Heart left ventricle (tissue), 16 donors: ENCODE measurements at regions not wholly inside any gene's neighbourhood (a gene's known extent, or its start where the extent isn't known, plus 50 kb on each side); places are given as distances from the start of the nearest gene placed in this dataset.

Experiments
- ATAC-seq, 4 donors: fragments of 200-7000 bp; cut with Tn5 transposase; one replicate each; pipeline ENCODE4 v1.9.1; 2020 to 2022; ENCODE audit warnings: moderate library complexity in 4 of 4, mild to moderate bottlenecking in 3 of 4, moderate number of reproducible peaks in 1 of 4
- DNase-seq, 5 donors: peaks; one replicate each; pipeline ENCODE4 v3.0.0-alpha.2; 2020
- H3K27ac ChIP-seq, 12 donors: fragments of 200-600 bp; sonication (generic) in 4 of 12; one replicate each; pipeline versions ENCODE4 v1.5.0 to v1.8.0; 2016 to 2022; ENCODE audit warnings: mild to moderate bottlenecking in 2 of 12
- H3K27me3 ChIP-seq, 9 donors: fragments of 200-600 bp; sonication (generic) in 2 of 9; one replicate each; pipeline versions ENCODE4 v1.5.1 to v1.8.0; 2016 to 2022; ENCODE audit warnings: mild to moderate bottlenecking in 3 of 9
- H3K36me3 ChIP-seq, 9 donors: fragments of 200-600 bp; sonication (generic) in 2 of 9; one replicate each; pipeline versions ENCODE4 v1.5.0 to v1.8.0; 2018 to 2022; ENCODE audit warnings: mild to moderate bottlenecking in 2 of 9
- H3K4me1 ChIP-seq, 12 donors: fragments of 200-600 bp; sonication (generic) in 4 of 12; one replicate each; pipeline versions ENCODE4 v1.5.0 to v1.8.0; 2016 to 2022; ENCODE audit warnings: mild to moderate bottlenecking in 3 of 12
- H3K4me3 ChIP-seq, 12 donors: fragments of 200-600 bp; sonication (generic) in 4 of 12; one replicate each; pipeline versions ENCODE4 v1.5.0 to v1.8.0; 2017 to 2022; ENCODE audit warnings: mild to moderate bottlenecking in 9 of 12, moderate library complexity in 4 of 12
- H3K9me3 ChIP-seq, 12 donors: fragments of 200-600 bp; sonication (generic) in 4 of 12; one replicate each; pipeline versions ENCODE4 v1.5.0 to v1.8.0; 2016 to 2022; ENCODE audit warnings: mild to moderate bottlenecking in 1 of 12
- POLR2A ChIP-seq, 2 donors: fragments of 450-650 bp; IDR thresholded peaks; one replicate each; pipeline ENCODE4 v1.6.1; 2017; ENCODE audit warnings: antibody characterized with exemption in 2 of 2, mild to moderate bottlenecking in 2 of 2, moderate library complexity in 2 of 2
- WGBS, 4 donors: extraction: QIAGEN DNeasy Blood & Tissue Kit in 2 of 4; methylation state at CpG; one replicate each; pipeline versions ENCODE4 v1.1.5 to v1.1.7; 2013 to 2018; 5-methylcytosine and 5-hydroxymethylcytosine counted together
- intact Hi-C, 10 donors: fragments of 100-400 bp; cut with DNase I; formaldehyde crosslinking; loops; one replicate each; pipeline versions ENCODE4 v1.11.1 to v1.14.2; 2022
- TF ChIP-seq, protein P1 (sequence below), 12 donors: fragments of 200-600 bp; sonication (generic) in 4 of 12; IDR thresholded peaks; one replicate each; pipeline versions ENCODE4 v1.5.0 to v1.8.0; 2018 to 2022; ENCODE audit warnings: antibody characterized with exemption in 12 of 12, mild to moderate bottlenecking in 5 of 12
- donor health status: ischemic (EF 13 %, LVEDD 7.1; RV severe dilation, severe dysfunction).
- donor health status: healthy with polysubstance abuse.
- donor health status: DM: no; HTN: yes; CAD: no.
- donor health status: DM: no; HTN: no; CAD: no.
- donor health status: ischemic (EF 25% LVEDD 6.9; RV normal size, moderate dysfunction).
- donor health status: ischemic (EF 25% LVEDD 5.7; RV mildly dilated, moderate dysfunction).
- donor health status: healthy.
- donor health status: DM: yes; HTN: yes; CAD: no.
- donor health status: ischemic (EF 35%, LVEDD 5.7; RV mildly dilated, moderate dysfunction).
- donor health status: nonischemic (EF 11% LVEDD 7.7; RV severe dilation, severe dysfunction).
- donor health status: DM: yes; HTN: yes; CAD: no.
- donor health status: PGD.
- donor health status: ischemic (EF 29% LVEDD 5.4; RV normal size, mild dysfunction).
- donor health status: nonischemic (EF 23%, LVEDD 6.1; RV moderate dilation, normal function).

DNA sequence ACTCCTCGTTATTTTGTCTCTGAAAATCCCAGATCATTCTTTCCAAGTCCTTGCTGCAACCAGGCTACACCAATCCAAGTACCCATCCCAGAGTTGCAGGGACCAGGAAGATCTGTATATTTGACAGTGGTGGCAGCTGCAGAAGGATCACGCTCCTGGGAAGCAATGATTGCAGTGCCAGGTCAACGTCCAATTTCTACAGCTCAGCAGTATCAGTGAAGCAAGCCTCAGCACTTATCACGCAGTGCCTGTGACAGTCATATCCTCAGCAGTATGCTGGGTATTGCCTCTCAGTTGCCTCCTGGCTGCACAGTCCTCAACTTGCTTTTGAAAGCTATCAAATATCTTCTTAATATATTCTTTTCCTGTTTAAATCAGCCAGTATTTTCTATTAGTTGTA lies 66.7 kb downstream of the BARHL2 start:
- Histone ChIP-seq H3K27me3 (peaks cover 0 to 11% (median 0%) of the 10 kb centered on the region in 9 donors), H3K9me3 (no peaks in the 10 kb centered on the region), H3K27ac (no peak overlapping the region), H3K4me1 (no peaks in the 10 kb centered on the region), H3K4me3 (no peak overlapping the region), H3K36me3 (no peaks in the 10 kb centered on the region)
- no peak for TF ChIP-seq POLR2A (IDR thresholded peaks at IDR 0.05)
- TF ChIP-seq, protein P1, sequence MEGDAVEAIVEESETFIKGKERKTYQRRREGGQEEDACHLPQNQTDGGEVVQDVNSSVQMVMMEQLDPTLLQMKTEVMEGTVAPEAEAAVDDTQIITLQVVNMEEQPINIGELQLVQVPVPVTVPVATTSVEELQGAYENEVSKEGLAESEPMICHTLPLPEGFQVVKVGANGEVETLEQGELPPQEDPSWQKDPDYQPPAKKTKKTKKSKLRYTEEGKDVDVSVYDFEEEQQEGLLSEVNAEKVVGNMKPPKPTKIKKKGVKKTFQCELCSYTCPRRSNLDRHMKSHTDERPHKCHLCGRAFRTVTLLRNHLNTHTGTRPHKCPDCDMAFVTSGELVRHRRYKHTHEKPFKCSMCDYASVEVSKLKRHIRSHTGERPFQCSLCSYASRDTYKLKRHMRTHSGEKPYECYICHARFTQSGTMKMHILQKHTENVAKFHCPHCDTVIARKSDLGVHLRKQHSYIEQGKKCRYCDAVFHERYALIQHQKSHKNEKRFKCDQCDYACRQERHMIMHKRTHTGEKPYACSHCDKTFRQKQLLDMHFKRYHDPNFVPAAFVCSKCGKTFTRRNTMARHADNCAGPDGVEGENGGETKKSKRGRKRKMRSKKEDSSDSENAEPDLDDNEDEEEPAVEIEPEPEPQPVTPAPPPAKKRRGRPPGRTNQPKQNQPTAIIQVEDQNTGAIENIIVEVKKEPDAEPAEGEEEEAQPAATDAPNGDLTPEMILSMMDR (IDR thresholded peaks at IDR 0.05) = no peak
- no peak for ATAC-seq
- DNase-seq = no peak
- 64 to 77% (median 65%) methylated on average over 4 of the region's 4 CpGs for WGBS, 4 donors
- intact Hi-C loops = no loop called here

DNA sequence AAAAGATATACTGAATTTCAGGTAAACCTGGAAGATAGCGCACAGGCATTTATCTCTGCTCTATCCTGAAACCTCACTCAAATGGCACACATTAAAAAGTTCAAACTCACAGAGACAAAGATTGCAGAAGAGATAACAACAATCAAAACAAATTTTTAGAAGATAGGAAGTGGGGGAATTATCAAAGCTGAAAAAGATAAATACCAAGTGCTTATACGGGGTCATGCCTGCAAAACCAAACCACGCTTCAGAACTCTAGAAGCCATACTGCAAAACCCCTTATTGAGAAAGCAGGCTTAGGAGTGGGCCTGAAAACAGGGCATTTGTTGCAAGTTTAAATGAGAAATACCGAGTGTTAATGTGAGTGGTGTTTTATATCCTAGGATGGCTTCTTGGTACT lies 76.8 kb downstream of the BARHL2 start:
- H3K4me3 ChIP-seq = no peak overlapping the region
- no peaks in the 10 kb centered on the region for H3K9me3 ChIP-seq
- no peaks in the 10 kb centered on the region for H3K4me1 ChIP-seq
- ATAC-seq (no peak), DNase-seq (no peak)
- H3K27ac ChIP-seq = no peak overlapping the region
- no peaks in the 10 kb centered on the region for H3K36me3 ChIP-seq
- intact Hi-C loops = no loop called here
- TF ChIP-seq, protein P1 (IDR thresholded peaks at IDR 0.05) = no peak
- no peak for TF ChIP-seq POLR2A (IDR thresholded peaks at IDR 0.05)
- WGBS, 4 donors = 76 to 85% (median 80%) methylated on average over 4 of the region's 4 CpGs
- no peaks in the 10 kb centered on the region for H3K27me3 ChIP-seq

DNA sequence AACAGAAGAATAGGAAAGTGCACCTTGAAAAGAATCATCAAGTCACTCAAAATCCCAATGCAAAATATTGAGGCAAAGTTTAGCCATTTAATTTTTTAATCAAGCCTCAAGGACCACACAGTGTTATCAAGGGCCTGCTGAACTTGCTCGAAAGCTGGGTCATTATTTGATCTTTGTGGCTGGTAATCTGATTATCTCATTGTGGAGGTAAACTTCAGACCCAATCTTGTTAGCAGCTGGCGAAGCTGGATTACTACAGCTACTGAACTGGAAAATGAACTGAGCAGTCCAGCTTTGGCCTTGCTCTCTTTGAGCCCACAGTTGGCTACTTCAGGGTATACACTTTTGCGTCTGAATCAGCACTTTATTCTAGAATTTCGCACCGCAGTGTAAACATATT lies 94.4 kb downstream of the BARHL2 start:
- Histone ChIP-seq H3K27me3 (peaks cover 0 to 3% (median 0%) of the 10 kb centered on the region in 9 donors), H3K4me3 (no peak overlapping the region), H3K4me1 (no peaks in the 10 kb centered on the region), H3K9me3 (no peaks in the 10 kb centered on the region), H3K36me3 (no peaks in the 10 kb centered on the region), H3K27ac (no peak overlapping the region)
- WGBS, 4 donors = 74 to 85% (median 82%) methylated on average over 5 of the region's 5 CpGs
- TF ChIP-seq, protein P1 (IDR thresholded peaks at IDR 0.05) = no peak
- TF ChIP-seq POLR2A (IDR thresholded peaks at IDR 0.05) = no peak
- intact Hi-C loops = no loop called here
- no peak for DNase-seq
- no peak for ATAC-seq

- TF ChIP-seq, protein P1 (IDR thresholded peaks at IDR 0.05) = no peak
- no peak for TF ChIP-seq POLR2A (IDR thresholded peaks at IDR 0.05)
- H3K36me3 ChIP-seq = no peaks in the 10 kb centered on the region
- DNase-seq (no peak), ATAC-seq (no peak)
- no peaks in the 10 kb centered on the region for H3K9me3 ChIP-seq
- H3K27me3 ChIP-seq = peaks cover 0 to 3% (median 0%) of the 10 kb centered on the region in 9 donors
- no peak overlapping the region for H3K27ac ChIP-seq
- intact Hi-C loops = no loop called here
- 81 to 87% (median 83%) methylated on average over 3 of the region's 3 CpGs for WGBS, 4 donors
- no peak overlapping the region for H3K4me3 ChIP-seq
- H3K4me1 ChIP-seq = no peaks in the 10 kb centered on the region
Measured at GRCh38 chr1:90621986-90622385, 95.1 kb downstream of the BARHL2 start.
